Fibroblast of peridontal ligament (primary cell): ENCODE measurements at regions not wholly inside any gene's neighbourhood (a gene's known extent, or its start where the extent isn't known, plus 50 kb on each side); places are given as distances from the start of the nearest gene placed in this dataset.

Experiments used
- DNase-seq: peaks from one replicate; pipeline ENCODE4 v3.0.0-alpha.2; 2010; ENCODE audit errors: extremely low read depth

DNA sequence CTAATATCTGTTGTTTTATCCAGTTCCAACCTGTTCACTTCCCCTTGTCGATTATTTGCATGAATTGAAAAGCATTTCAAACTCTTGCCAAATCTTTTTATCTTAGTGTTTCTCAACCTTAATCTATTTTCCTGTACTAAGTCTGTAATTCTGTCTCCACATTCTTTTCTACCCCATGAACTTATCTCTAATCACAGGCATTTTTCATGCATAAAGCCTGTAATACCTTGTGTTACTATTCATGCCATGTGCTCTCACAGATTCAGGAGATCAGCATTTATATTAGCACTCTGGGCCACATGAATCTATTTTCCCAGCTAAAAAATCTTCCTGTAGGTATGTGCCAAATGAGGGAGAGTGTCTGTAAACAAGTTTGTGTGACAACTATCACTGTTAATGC lies 1360.9 kb downstream of the STIM2 start:
- DNase-seq, result no peak

DNA sequence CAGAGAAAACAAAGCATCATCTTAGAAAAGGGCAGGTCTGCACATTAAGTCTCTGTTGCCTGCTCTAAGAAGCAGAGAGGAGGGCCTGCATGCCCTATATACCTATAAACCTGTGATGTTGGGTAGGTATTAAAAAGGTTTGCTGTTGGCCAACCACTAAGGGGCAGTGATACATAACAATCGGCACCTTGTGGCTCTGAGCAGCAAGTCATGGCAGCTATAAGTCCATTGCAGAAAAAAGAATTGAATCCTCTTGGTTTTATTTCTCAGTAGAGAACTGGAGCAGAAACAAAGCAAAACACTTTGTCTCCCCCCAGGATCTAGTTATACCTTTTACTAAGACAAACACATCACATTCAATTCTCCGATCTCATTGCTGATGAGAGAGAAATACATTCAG lies 1364.4 kb downstream of the STIM2 start:
- peak; percentile 31 for DNase-seq

DNA sequence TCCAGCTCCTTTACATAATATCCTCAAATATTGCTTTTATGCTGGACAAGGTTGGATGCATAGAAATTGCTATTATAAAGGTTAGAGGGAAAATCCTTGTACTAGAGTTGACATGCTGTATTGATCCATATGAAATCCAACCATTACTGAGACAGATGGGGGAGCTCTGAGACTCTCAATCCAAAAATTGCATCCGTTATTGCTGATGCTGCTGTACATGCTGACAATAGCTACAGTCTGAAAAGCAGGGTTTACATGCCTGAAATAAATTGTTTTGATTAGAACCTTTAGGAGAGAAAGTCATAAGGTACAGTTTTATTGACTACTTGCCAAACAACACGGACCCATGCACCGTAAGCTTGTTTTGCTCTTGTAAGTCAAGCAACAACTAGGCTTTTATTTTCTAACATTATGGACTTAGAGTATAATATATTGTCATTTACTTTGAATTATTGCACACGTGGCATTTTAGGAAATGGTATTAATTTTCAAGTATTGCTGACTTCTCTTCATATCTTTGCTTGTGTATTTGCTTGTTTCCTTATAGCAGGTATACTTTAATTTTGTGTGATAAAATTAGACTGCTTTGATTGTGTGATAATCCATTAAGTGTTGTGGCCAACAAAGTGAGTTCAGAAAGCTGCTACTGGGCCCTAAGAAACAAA lies 1365.2 kb downstream of the STIM2 start:
- peak; percentile 34 for DNase-seq

DNA sequence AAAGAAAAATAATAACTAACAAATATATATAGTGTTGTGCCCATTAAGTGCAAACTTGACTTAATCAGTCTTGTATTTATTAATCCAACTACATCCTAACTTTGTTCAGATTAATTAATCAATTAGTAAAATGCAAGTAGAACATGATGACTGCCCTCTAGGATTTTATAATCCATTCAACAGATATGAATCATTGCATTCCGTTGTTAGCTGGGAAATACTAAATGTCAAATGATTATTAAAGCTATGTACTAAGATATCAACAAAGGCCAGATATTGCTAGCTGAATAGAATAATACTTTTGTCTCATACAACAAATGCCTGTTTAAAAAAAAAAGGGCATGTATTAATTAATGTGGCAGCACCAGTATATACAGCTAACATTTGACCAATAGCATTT lies 1366.3 kb downstream of the STIM2 start:
- no peak for DNase-seq

DNA sequence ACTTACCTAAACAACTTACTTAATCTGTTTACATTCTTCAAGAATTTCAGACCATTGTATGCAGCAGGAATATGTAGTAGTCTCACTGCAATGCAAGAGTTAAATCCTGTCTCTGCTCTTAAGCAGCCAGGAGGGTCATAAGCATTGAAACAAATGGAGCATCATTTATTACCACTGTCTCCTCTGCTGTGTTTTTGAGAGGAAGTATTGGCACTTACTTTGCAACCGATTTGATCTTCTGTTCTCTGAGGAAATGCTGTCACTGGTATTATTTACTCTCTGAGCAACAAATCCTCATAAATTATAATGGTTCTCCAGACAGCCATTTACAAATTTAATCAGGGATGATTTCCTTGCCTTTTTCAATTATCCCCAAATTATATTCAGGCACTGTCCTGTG lies 1367.1 kb downstream of the STIM2 start:
- no peak for DNase-seq

DNA sequence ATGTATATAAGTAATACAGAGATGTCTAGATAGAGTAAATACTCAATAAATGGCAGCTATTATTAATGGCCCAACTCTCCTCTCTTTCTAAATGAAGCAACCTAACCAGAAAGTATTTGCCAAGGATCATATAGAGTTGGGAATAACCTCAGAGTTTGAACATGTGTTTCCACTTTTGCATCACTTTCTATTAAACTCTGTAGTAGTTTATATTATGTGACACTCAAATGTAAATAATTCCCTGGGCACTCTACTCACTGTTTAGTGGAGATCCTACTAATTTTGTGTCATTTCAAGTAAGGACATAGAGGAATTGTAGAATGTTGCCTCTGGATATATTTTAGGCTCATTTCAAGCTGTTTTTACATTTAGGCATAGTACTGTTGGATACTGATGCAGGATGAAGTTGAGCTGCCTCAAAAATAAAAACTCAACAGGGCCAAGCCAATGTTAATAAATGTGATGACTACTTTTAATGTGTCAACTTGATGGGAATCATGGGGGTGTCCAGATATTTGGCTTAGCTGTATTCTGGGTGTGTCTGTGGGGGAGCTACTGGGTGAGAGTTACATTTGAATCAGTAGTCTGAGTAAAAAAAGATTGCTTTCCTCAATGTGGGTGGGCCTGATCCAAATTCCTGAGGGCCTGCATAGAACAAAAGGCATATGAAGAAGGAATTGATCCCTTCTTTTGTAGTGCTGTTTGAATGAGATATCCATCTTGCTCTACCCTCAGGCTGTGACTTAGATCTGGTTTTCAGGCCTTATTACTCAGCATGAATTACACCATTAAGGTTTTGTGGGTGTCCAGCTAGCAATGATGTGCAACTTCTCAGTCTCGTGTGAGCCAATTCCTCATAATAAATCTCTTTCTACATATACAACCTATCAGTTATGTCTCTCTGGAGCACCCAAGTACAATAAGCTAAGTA lies 1368.2 kb downstream of the STIM2 start:
- peak; percentile 6 for DNase-seq

DNA sequence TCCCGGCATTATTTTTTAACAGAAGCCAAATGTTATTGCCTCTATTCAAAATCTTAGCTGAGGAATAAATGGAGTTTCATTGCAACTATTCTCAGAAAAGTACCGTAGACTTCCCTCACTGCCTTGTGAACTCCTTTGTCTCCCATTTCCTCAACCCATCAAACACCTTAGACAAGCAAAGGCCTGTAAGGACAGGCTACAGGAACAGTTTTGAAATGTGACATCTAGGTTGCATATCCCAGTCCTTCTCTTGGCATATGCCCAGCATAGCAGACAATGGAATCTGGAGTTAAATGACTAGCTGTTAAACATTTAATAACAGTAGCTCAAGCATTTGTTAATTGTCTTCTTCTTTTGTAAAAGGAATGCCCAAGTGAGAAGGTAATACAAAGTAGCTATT lies 1371.7 kb downstream of the STIM2 start:
- DNase-seq, result no peak

DNA sequence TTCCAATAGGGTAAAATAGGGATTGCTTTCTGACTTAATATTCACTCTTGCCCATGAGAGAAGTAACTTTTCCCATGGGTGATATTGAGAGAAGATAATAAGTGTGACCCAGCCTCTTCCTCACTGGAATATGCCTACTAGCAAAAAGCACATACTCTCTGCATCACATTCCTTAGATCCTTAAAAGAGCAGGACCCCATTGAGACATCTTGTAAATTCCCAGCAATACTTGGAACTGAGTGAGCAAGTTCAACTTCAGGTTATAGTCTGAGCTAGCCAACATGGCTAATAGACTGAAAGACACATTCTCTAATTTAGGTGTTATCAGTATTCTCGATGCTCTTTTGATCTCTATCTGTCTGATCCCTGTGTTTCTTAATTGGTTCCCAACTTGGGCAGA lies 1372.3 kb downstream of the STIM2 start:
- no peak for DNase-seq

DNA sequence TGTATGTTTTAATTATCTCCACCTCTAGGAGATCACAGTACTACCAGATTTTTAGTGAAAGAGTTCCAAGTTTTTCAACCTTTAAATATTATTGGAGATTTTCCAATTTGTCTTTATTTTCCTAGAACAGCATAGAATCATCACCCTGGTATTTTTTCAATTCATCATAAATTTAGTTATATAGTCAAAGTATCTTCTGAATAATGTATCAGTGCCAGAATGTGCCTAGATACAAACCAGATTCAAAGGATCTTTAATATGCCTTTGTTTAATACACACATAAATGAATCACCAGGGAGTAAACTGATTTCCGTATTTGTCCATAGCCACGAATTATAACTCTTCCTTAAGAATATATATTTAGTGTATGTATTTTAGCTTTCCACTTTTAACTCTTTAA lies 1373.1 kb downstream of the STIM2 start:
- DNase-seq, result no peak

DNA sequence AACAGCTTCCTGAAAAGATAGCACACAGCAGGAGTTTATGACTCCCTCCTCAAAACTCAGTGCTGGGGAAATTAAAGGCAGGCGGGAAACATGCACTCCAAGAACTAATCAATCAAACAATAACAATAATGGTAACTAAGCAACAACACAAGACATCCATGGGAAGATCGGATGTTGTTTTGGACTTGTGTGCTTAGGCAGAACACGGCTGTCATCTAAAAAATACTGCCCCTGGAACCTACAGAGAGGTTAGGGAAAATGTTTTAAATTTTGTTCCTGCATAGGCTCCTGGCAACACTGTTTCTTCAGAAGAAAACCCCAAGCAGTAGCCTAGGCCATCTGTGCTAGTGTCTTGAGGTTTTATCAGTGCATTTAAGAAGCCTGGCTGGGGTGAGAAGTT lies 1378.2 kb downstream of the STIM2 start:
- no peak for DNase-seq

DNA sequence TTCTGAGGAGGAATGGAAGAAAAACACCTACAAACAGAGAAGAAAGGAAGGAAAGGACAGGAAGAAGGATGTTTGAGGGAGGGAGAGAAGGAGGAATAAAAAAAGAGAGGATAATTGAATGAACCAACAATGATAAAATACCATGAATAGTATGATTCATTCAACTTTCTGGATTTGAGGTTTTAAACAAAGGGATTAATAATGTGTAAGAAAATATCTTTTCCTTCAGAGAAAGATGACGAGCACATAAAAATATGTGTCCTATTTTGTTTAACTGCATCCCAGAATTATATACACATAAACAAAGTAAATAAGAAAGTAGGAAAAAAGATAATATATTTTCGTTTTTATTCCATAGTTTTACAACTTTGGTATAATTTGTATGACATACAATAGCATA lies 1380.4 kb downstream of the STIM2 start:
- DNase-seq, result no peak

DNA sequence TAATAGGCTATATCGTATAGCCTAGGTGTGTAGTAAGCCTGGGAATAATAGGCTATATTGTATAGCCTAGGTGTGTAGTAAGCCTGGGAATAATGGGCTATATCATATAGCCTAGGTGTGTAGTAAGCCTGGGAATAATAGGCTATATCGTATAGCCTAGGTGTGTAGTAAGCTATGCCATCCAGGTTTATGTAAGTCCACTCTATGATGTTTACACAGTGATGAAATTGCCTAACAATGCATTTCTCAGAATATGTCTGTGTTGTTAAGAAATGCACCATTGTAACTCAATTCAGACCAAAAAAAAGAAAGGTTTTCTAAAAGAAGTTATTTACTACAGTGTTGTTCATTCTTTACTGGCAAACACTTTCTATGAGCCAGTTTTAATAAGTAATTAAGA lies 1387.2 kb downstream of the STIM2 start:
- no peak for DNase-seq

DNA sequence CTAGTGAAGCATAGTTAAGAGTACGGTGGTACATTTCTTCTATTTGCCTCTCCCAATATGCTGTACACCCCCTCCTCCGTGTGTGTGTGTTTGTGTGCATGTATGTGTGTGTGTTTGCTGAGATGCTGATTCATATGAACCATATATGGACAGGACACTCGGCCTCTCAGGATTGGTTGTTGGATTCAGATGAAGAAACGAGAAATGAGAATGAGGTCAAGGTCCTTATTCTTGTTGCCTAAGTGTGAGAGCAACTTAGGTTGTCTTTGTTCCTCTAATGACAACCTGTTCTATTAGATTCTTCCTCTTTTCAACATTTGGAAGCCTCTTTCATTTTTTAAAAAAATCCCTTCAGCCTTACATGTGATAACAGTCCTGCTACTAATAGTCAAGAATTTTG lies 1387.6 kb downstream of the STIM2 start:
- DNase-seq, result no peak

DNA sequence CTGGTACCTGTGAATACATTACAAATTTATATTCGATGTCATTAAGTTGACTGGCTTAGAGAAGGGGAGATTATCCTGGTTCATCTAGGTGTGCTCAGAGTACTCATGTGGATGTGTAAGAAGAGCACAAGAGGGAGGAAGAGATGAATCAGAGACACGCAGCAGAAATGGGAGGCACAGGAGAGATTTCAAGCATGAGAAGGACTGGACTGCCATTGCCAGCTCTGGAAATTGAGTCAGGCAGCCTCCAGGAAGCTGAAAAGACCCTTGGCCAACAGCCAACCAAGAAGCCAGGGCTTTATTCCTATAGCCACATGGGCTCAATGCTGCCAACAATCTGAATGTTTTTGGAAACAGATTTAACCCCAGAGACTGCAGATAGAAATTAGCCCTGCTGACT lies 1390.0 kb downstream of the STIM2 start:
- no peak for DNase-seq

DNA sequence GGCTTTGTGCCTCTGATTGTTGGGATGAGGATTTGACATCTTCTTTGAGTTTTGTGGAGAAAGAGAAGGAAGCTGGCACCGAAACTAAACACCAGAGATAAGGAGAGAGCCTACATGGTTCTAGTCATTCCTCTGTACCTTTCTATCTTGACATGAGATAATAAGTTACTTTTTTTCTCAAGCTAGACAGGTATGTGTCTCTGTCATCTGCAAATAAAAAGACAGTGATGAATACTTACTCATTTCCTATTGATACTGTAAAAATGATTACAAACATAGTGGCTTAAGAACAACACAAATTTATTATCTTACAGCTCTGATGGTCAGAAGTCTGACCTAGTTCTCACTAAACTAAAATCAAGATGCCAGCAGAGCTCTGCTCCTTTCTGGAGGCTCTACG lies 1391.2 kb downstream of the STIM2 start:
- DNase-seq, result no peak

DNA sequence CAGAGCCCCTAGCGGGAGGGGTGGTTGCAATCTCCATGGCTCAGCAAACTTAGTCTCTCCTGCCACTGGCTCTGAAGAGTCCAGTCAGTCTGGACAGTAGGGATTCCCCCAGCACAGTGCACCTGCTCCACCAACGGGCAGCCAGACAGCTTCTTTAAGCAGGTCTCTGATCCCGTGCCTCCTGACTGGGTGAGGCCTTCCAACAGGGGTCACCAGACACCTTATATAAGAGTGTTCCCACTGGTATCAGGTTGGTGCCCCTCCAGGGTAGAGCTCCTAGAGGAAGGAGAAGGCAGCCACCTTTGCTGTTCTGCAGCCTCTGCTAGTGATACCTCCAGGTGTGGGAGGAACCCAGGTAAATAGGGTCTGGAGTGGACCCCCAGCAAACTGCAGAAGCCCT lies 1393.4 kb downstream of the STIM2 start:
- no peak for DNase-seq

DNA sequence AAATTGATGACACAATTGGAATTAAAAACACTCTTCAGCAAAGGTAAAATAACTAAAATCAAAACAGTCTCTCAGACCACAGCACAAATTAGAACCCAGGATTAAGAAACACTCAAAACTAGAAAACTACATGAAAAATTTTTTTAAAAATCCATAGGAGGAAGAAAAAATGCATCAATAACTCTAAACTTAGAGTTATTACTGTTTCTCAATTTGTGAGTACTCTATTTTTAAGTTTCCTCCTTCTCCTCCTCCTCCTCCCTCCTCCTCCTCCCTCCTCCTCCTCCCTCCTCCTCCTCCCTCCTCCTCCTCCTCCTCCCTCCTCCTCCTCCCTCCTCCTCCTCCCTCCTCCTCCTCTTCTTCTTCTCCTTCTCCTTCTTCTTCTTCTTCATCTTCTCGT lies 1395.7 kb downstream of the STIM2 start:
- no peak for DNase-seq

DNA sequence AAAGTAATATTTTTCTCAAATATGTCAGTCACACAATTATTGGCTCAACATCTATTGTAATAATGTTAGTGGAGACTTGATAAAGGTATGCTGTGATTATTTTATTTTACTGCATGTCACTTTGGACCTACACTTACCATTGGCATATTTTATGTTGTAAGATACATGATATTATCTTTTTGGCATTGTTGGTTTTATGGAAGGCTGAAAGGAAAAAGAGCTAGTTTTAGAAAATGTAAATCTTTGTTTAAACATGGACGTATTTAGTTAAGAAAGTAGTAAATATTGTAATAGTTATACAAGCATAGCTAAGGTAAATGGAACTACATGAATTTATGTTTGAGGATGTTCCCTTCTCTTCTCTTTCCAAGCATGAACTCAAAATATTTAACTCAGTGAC lies 1399.3 kb downstream of the STIM2 start:
- no peak for DNase-seq

DNA sequence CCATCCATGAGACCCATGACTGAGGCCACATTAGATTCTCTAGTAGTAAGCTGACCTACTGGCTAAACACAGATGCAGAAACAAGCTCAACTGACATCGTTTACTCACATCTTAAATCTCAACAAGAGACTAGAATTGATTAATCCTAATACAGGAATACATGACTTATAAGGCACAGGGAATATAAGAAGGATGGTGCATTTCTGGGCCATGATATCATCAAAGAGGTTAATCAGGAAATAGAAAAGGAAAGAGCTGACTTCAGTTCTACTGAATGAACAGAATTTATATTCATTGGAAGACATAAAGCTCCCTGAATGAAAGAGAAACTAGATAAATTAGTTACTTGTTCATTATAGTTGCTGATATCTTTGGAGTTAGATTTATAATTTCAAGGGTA lies 1406.5 kb downstream of the STIM2 start:
- DNase-seq, result no peak

DNA sequence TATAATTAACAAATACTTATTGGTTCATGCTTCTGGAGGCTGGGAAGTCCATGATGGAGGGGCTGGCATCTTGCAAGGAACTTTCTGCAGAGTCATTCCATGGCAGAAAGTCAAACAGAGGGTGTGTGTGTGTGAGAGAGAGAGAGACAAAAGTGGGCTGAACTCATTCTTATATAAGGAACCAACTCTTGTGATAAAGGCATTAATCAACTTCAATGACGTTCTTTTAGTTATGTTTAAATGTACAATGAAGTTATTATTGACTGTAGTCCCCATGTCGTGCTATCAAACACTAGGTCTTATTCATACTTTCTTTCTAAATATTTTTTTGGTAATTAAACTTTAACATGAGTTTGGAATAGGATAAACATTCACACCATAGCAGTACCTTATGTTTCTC lies 1408.8 kb downstream of the STIM2 start:
- peak; percentile 6 for DNase-seq

DNA sequence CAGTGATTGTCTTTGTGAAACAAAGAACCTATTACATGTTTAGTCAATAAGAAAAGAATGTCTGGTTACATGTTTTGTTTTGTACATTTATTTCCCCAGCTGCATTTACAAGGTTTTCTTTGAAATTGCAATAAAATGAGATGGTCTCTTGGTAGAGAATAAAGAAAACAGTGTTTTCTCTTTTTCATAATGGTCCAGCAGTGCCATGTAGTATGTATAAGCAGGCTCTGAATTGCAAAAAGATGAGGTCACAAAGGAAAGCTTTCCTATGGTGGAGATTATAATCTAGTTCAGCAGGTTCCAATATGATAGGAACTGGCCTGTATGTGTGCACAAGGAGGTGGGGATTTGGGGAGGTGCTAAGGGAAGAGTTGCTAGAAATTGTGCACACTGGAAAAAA lies 1417.3 kb downstream of the STIM2 start:
- no peak for DNase-seq

DNA sequence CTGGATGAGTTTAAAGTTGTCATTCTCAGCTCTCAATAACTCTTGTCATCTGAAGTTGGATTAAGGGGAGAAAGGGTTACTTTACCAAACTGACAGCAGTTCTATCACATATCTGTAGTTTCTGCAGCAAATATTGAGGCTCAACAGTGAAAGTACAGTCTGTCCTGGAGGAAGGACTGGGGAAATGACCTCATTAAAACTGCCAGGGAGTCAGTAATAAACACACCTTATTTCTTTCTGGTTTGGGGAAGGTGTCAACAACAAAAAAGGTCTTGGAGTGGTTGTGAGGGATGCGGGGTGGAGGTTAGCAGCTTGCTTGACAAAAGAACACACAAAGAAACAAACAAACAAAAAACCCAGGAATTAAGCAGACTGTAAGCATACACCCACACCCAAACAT lies 1418.0 kb downstream of the STIM2 start:
- DNase-seq, result no peak

DNA sequence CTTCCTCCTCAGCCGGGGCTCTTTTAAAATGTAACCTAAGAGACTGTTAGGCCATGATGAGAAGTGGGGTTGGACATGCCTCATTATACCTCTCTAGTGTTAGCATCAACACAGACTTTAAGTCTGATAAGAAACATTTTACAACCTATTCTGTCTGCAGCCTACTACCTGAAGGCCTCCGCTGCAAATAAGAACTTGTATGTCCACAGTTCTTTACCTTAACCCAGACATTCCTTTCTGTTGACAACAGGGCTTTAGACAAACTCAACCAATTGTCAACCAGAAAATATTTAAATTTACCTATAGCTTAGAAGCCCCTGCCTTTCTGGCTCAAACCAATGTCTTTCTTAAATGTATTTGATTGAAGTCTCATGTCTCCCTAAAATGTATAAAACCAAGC lies 1418.6 kb downstream of the STIM2 start:
- DNase-seq, result no peak
